ENCODE measurements at regions not wholly inside any gene's neighbourhood (a gene's known extent, or its start where the extent isn't known, plus 50 kb on each side); places are given as distances from the start of the nearest gene placed in this dataset.
"Not testable (repeated sequence)": the region's sequence is repeated elsewhere in the genome, so short reads cannot be mapped to it uniquely, and the experiment has no call there.

GRCh38 chr5:97998941-97999340 lies 774.5 kb upstream of the RGMB start:
- no peaks in the 10 kb centered on the region for H3K4me1 ChIP-seq (ENCODE audit: control insufficient read depth in 3 of 3, insufficient read depth in 2 of 3, low read depth in 1 of 3, low read length in 2 of 3)
- H3K36me3 ChIP-seq (ENCODE audit: control insufficient read depth in 3 of 3, insufficient read depth in 2 of 3, low read depth in 1 of 3, low read length in 3 of 3), result no peaks in the 10 kb centered on the region
- peaks cover 0 to 1% of the 10 kb centered on the region in 2 donors for H3K9me3 ChIP-seq (ENCODE audit: control insufficient read depth in 2 of 2, insufficient read depth in 1 of 2, low read depth in 1 of 2, low read length in 1 of 2)
- H3K27ac ChIP-seq (ENCODE audit: low read depth in 1 of 3, low read length in 2 of 3), result no peak overlapping the region
- H3K27me3 ChIP-seq (ENCODE audit: control insufficient read depth in 3 of 3, insufficient read depth in 3 of 3, low read length in 3 of 3), result no peaks in the 10 kb centered on the region
- FAIRE-seq (no peak), DNase-seq (no peak)
- H3K4me3 ChIP-seq (ENCODE audit: low read depth in 1 of 3, low read length in 3 of 3), result no peak overlapping the region

- no peak overlapping the region for H3K4me3 ChIP-seq (ENCODE audit: low read depth in 1 of 3, low read length in 3 of 3)
- H3K36me3 ChIP-seq (ENCODE audit: control insufficient read depth in 3 of 3, insufficient read depth in 2 of 3, low read depth in 1 of 3, low read length in 3 of 3), result no peaks in the 10 kb centered on the region
- peaks cover 0 to 6% of the 10 kb centered on the region in 2 donors for H3K9me3 ChIP-seq (ENCODE audit: control insufficient read depth in 2 of 2, insufficient read depth in 1 of 2, low read depth in 1 of 2, low read length in 1 of 2)
- no peaks in the 10 kb centered on the region for H3K4me1 ChIP-seq (ENCODE audit: control insufficient read depth in 3 of 3, insufficient read depth in 2 of 3, low read depth in 1 of 3, low read length in 2 of 3)
- H3K27ac ChIP-seq (ENCODE audit: low read depth in 1 of 3, low read length in 2 of 3), result no peak overlapping the region
- 93 to 96% (median 96%) methylated on average over 3 of the region's 3 CpGs for WGBS, 3 donors
- no peaks in the 10 kb centered on the region for H3K27me3 ChIP-seq (ENCODE audit: control insufficient read depth in 3 of 3, insufficient read depth in 3 of 3, low read length in 3 of 3)
- FAIRE-seq (no peak), DNase-seq (no peak)
These were observed 769.0 kb upstream of the RGMB start for GRCh38 chr5:98004463-98004862.

- peaks cover 0 to 3% of the 10 kb centered on the region in 2 donors for H3K9me3 ChIP-seq (ENCODE audit: control insufficient read depth in 2 of 2, insufficient read depth in 1 of 2, low read depth in 1 of 2, low read length in 1 of 2)
- H3K4me3 ChIP-seq (ENCODE audit: low read depth in 1 of 3, low read length in 3 of 3), result no peak overlapping the region
- H3K4me1 ChIP-seq (ENCODE audit: control insufficient read depth in 3 of 3, insufficient read depth in 2 of 3, low read depth in 1 of 3, low read length in 2 of 3), result no peaks in the 10 kb centered on the region
- 42 to 60% (median 54%) methylated on average over 2 of the region's 2 CpGs for WGBS, 3 donors
- no peaks in the 10 kb centered on the region for H3K36me3 ChIP-seq (ENCODE audit: control insufficient read depth in 3 of 3, insufficient read depth in 2 of 3, low read depth in 1 of 3, low read length in 3 of 3)
- no peak for DNase-seq
- no peaks in the 10 kb centered on the region for H3K27me3 ChIP-seq (ENCODE audit: control insufficient read depth in 3 of 3, insufficient read depth in 3 of 3, low read length in 3 of 3)
- FAIRE-seq, result no peak
- no peak overlapping the region for H3K27ac ChIP-seq (ENCODE audit: low read depth in 1 of 3, low read length in 2 of 3)
These were observed 756.7 kb upstream of the RGMB start for GRCh38 chr5:98016771-98017170.

- H3K36me3 ChIP-seq (ENCODE audit: control insufficient read depth in 3 of 3, insufficient read depth in 2 of 3, low read depth in 1 of 3, low read length in 3 of 3); H3K27ac ChIP-seq (ENCODE audit: low read depth in 1 of 3, low read length in 2 of 3); H3K27me3 ChIP-seq (ENCODE audit: control insufficient read depth in 3 of 3, insufficient read depth in 3 of 3, low read length in 3 of 3); DNase-seq; FAIRE-seq; H3K4me1 ChIP-seq (ENCODE audit: control insufficient read depth in 3 of 3, insufficient read depth in 2 of 3, low read depth in 1 of 3, low read length in 2 of 3); H3K9me3 ChIP-seq (ENCODE audit: control insufficient read depth in 2 of 2, insufficient read depth in 1 of 2, low read depth in 1 of 2, low read length in 1 of 2); H3K4me3 ChIP-seq (ENCODE audit: low read depth in 1 of 3, low read length in 3 of 3): not testable (repeated sequence)
- 92 to 96% (median 93%) methylated on average over 4 of the region's 4 CpGs for WGBS, 3 donors
These were observed 743.2 kb upstream of the RGMB start for GRCh38 chr5:98030273-98030672.

GRCh38 chr5:98031036-98031435 lies 742.4 kb upstream of the RGMB start:
- WGBS, 3 donors, result 75 to 88% (median 83%) methylated on average over 5 of the region's 5 CpGs

GRCh38 chr5:98031496-98031895 lies 742.0 kb upstream of the RGMB start:
- Histone ChIP-seq H3K4me3 (ENCODE audit: low read depth in 1 of 3, low read length in 3 of 3) (no peak overlapping the region), H3K4me1 (ENCODE audit: control insufficient read depth in 3 of 3, insufficient read depth in 2 of 3, low read depth in 1 of 3, low read length in 2 of 3) (no peaks in the 10 kb centered on the region), H3K36me3 (ENCODE audit: control insufficient read depth in 3 of 3, insufficient read depth in 2 of 3, low read depth in 1 of 3, low read length in 3 of 3) (no peaks in the 10 kb centered on the region), H3K27me3 (ENCODE audit: control insufficient read depth in 3 of 3, insufficient read depth in 3 of 3, low read length in 3 of 3) (no peaks in the 10 kb centered on the region), H3K9me3 (ENCODE audit: control insufficient read depth in 2 of 2, insufficient read depth in 1 of 2, low read depth in 1 of 2, low read length in 1 of 2) (peaks cover 0 to 2% of the 10 kb centered on the region in 2 donors), H3K27ac (ENCODE audit: low read depth in 1 of 3, low read length in 2 of 3) (no peak overlapping the region)
- 73 to 80% (median 74%) methylated on average over 3 of the region's 3 CpGs for WGBS, 3 donors
- FAIRE-seq (no peak), DNase-seq (no peak)

More at GRCh38 chr5:98031036-98031435, 742.4 kb upstream of the RGMB start:
- H3K4me3 ChIP-seq (ENCODE audit: low read depth in 1 of 3, low read length in 3 of 3); H3K4me1 ChIP-seq (ENCODE audit: control insufficient read depth in 3 of 3, insufficient read depth in 2 of 3, low read depth in 1 of 3, low read length in 2 of 3); H3K27me3 ChIP-seq (ENCODE audit: control insufficient read depth in 3 of 3, insufficient read depth in 3 of 3, low read length in 3 of 3); H3K9me3 ChIP-seq (ENCODE audit: control insufficient read depth in 2 of 2, insufficient read depth in 1 of 2, low read depth in 1 of 2, low read length in 1 of 2); H3K27ac ChIP-seq (ENCODE audit: low read depth in 1 of 3, low read length in 2 of 3); H3K36me3 ChIP-seq (ENCODE audit: control insufficient read depth in 3 of 3, insufficient read depth in 2 of 3, low read depth in 1 of 3, low read length in 3 of 3); DNase-seq; FAIRE-seq: not testable (repeated sequence)

GRCh38 chr5:98031926-98032325 lies 741.5 kb upstream of the RGMB start:
- Histone ChIP-seq H3K27me3 (ENCODE audit: control insufficient read depth in 3 of 3, insufficient read depth in 3 of 3, low read length in 3 of 3) (no peaks in the 10 kb centered on the region), H3K9me3 (ENCODE audit: control insufficient read depth in 2 of 2, insufficient read depth in 1 of 2, low read depth in 1 of 2, low read length in 1 of 2) (peaks cover 0 to 2% of the 10 kb centered on the region in 2 donors), H3K36me3 (ENCODE audit: control insufficient read depth in 3 of 3, insufficient read depth in 2 of 3, low read depth in 1 of 3, low read length in 3 of 3) (no peaks in the 10 kb centered on the region), H3K27ac (ENCODE audit: low read depth in 1 of 3, low read length in 2 of 3) (no peak overlapping the region), H3K4me1 (ENCODE audit: control insufficient read depth in 3 of 3, insufficient read depth in 2 of 3, low read depth in 1 of 3, low read length in 2 of 3) (no peaks in the 10 kb centered on the region), H3K4me3 (ENCODE audit: low read depth in 1 of 3, low read length in 3 of 3) (no peak overlapping the region)
- no peak for DNase-seq
- 46 to 69% (median 60%) methylated on average over 1 of the region's 1 CpG for WGBS, 3 donors
- FAIRE-seq, result no peak

- no peak for FAIRE-seq
- no peak overlapping the region for H3K27ac ChIP-seq (ENCODE audit: low read depth in 1 of 3, low read length in 2 of 3)
- no peaks in the 10 kb centered on the region for H3K4me1 ChIP-seq (ENCODE audit: control insufficient read depth in 3 of 3, insufficient read depth in 2 of 3, low read depth in 1 of 3, low read length in 2 of 3)
These were observed 731.8 kb upstream of the RGMB start for GRCh38 chr5:98041661-98042060.

GRCh38 chr5:98042521-98042920 lies 730.9 kb upstream of the RGMB start:
- Histone ChIP-seq H3K27me3 (ENCODE audit: control insufficient read depth in 3 of 3, insufficient read depth in 3 of 3, low read length in 3 of 3) (no peaks in the 10 kb centered on the region), H3K36me3 (ENCODE audit: control insufficient read depth in 3 of 3, insufficient read depth in 2 of 3, low read depth in 1 of 3, low read length in 3 of 3) (no peaks in the 10 kb centered on the region), H3K4me3 (ENCODE audit: low read depth in 1 of 3, low read length in 3 of 3) (no peak overlapping the region), H3K27ac (ENCODE audit: low read depth in 1 of 3, low read length in 2 of 3) (no peak overlapping the region), H3K4me1 (ENCODE audit: control insufficient read depth in 3 of 3, insufficient read depth in 2 of 3, low read depth in 1 of 3, low read length in 2 of 3) (no peaks in the 10 kb centered on the region), H3K9me3 (ENCODE audit: control insufficient read depth in 2 of 2, insufficient read depth in 1 of 2, low read depth in 1 of 2, low read length in 1 of 2) (no peaks in the 10 kb centered on the region)
- FAIRE-seq (no peak), DNase-seq (no peak)
- WGBS, 3 donors, result 20 to 49% (median 29%) methylated on average over 1 of the region's 1 CpG

More at GRCh38 chr5:98041661-98042060, 731.8 kb upstream of the RGMB start:
- Histone ChIP-seq H3K27me3 (ENCODE audit: control insufficient read depth in 3 of 3, insufficient read depth in 3 of 3, low read length in 3 of 3) (no peaks in the 10 kb centered on the region), H3K9me3 (ENCODE audit: control insufficient read depth in 2 of 2, insufficient read depth in 1 of 2, low read depth in 1 of 2, low read length in 1 of 2) (no peaks in the 10 kb centered on the region), H3K36me3 (ENCODE audit: control insufficient read depth in 3 of 3, insufficient read depth in 2 of 3, low read depth in 1 of 3, low read length in 3 of 3) (no peaks in the 10 kb centered on the region), H3K4me3 (ENCODE audit: low read depth in 1 of 3, low read length in 3 of 3) (no peak overlapping the region)
- no peak for DNase-seq
